ENCODE measurements at regions not wholly inside any gene's neighbourhood (a gene's known extent, or its start where the extent isn't known, plus 50 kb on each side); places are given as distances from the start of the nearest gene placed in this dataset.

DNA sequence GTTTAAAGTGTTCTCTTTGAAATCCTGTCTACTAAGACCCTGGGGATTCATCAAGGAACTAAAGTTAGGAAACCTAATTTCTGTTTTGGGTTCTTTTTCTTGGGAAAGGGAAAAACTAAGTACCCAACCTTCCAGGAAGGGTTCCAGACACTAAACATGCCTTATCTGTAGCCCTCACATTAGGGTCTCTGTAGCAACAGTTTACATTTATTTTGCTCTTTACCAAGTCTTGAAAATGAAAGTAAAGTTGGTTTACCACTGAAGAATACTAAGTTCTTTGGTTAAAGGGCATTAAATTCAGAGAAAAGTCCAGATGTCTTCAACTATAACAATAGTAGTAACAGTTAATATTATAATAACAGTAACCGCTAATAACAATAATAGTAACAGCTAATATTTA lies 207.5 kb upstream of the CDKN3 start:
- TF ChIP-seq, protein P1, sequence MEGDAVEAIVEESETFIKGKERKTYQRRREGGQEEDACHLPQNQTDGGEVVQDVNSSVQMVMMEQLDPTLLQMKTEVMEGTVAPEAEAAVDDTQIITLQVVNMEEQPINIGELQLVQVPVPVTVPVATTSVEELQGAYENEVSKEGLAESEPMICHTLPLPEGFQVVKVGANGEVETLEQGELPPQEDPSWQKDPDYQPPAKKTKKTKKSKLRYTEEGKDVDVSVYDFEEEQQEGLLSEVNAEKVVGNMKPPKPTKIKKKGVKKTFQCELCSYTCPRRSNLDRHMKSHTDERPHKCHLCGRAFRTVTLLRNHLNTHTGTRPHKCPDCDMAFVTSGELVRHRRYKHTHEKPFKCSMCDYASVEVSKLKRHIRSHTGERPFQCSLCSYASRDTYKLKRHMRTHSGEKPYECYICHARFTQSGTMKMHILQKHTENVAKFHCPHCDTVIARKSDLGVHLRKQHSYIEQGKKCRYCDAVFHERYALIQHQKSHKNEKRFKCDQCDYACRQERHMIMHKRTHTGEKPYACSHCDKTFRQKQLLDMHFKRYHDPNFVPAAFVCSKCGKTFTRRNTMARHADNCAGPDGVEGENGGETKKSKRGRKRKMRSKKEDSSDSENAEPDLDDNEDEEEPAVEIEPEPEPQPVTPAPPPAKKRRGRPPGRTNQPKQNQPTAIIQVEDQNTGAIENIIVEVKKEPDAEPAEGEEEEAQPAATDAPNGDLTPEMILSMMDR (IDR thresholded peaks at IDR 0.05; ENCODE audit: low read depth, low read length, poor library complexity, severe bottlenecking), result no peak
- no peak for TF ChIP-seq EZH2phosphoT487 (IDR thresholded peaks at IDR 0.05; ENCODE audit: borderline replicate concordance, low read length)
